ENCODE measurements at regions not wholly inside any gene's neighbourhood (a gene's known extent, or its start where the extent isn't known, plus 50 kb on each side); places are given as distances from the start of the nearest gene placed in this dataset.

- peak; percentile 42 for DNase-seq (ENCODE audit: low read depth)
- TF ChIP-seq CTCF (IDR thresholded peaks at IDR 0.05; ENCODE audit: low read depth, low read length, missing control alignments), result no peak
- no peak overlapping the region for H3K4me3 ChIP-seq (ENCODE audit: low read depth, low read length)
These were observed 248.4 kb upstream of the KLF6 start for GRCh38 chr10:4033341-4033896.

- TF ChIP-seq CTCF (IDR thresholded peaks at IDR 0.05; ENCODE audit: low read depth, low read length, missing control alignments), result no peak
- H3K4me3 ChIP-seq (ENCODE audit: low read depth, low read length), result no peak overlapping the region
- no peak for DNase-seq (ENCODE audit: low read depth)
These were observed 244.9 kb upstream of the KLF6 start for GRCh38 chr10:4029866-4030265.

GRCh38 chr10:4028854-4029583 lies 244.0 kb upstream of the KLF6 start:
- DNase-seq (ENCODE audit: low read depth), result no peak
- H3K4me3 ChIP-seq (ENCODE audit: low read depth, low read length), result no peak overlapping the region
- no peak for TF ChIP-seq CTCF (IDR thresholded peaks at IDR 0.05; ENCODE audit: low read depth, low read length, missing control alignments)

- TF ChIP-seq CTCF (IDR thresholded peaks at IDR 0.05; ENCODE audit: low read depth, low read length, missing control alignments), result no peak
- no peak for DNase-seq (ENCODE audit: low read depth)
- H3K4me3 ChIP-seq (ENCODE audit: low read depth, low read length), result no peak overlapping the region
These were observed 243.0 kb upstream of the KLF6 start for GRCh38 chr10:4028027-4028471.

- H3K4me3 ChIP-seq (ENCODE audit: low read depth, low read length), result no peak overlapping the region
- DNase-seq (ENCODE audit: low read depth), result no peak
- no peak for TF ChIP-seq CTCF (IDR thresholded peaks at IDR 0.05; ENCODE audit: low read depth, low read length, missing control alignments)
These were observed 240.3 kb upstream of the KLF6 start for GRCh38 chr10:4025339-4025738.

GRCh38 chr10:4024516-4025245 lies 239.7 kb upstream of the KLF6 start:
- H3K4me3 ChIP-seq (ENCODE audit: low read depth, low read length), result no peak overlapping the region
- DNase-seq (ENCODE audit: low read depth), result no peak
- TF ChIP-seq CTCF (IDR thresholded peaks at IDR 0.05; ENCODE audit: low read depth, low read length, missing control alignments), result no peak

Data from GM12864 (cell line).